ENCODE measurements at regions not wholly inside any gene's neighbourhood (a gene's known extent, or its start where the extent isn't known, plus 50 kb on each side); places are given as distances from the start of the nearest gene placed in this dataset.

DNA sequence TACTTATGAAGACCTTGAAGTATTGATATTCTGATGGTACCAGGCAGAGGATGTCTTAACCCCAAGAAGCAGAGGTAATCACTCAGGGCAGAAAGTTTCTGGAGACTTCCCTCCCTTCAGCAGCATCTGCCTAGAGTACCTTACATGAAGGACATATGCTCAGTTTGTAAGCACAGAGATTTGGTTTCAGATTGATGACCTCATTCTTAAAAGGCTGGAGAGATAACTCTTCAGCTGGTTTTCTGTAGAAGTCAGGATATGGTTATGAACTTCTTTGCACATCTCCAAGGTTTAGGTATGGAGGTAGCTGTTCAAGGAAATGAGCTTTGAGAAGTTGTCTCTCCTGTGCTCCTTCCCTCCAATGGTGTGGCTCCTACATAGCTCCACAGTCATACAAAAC lies 148.7 kb downstream of the HHIPL2 start:
- no peak overlapping the region for H3K4me3 ChIP-seq (ENCODE audit: low read depth in 1 of 2, low read length in 1 of 2)
- H3K9me3 ChIP-seq = no peaks in the 10 kb centered on the region
- no peaks in the 10 kb centered on the region for H3K36me3 ChIP-seq
- H3K27ac ChIP-seq = no peak overlapping the region
- TF ChIP-seq, protein P1, sequence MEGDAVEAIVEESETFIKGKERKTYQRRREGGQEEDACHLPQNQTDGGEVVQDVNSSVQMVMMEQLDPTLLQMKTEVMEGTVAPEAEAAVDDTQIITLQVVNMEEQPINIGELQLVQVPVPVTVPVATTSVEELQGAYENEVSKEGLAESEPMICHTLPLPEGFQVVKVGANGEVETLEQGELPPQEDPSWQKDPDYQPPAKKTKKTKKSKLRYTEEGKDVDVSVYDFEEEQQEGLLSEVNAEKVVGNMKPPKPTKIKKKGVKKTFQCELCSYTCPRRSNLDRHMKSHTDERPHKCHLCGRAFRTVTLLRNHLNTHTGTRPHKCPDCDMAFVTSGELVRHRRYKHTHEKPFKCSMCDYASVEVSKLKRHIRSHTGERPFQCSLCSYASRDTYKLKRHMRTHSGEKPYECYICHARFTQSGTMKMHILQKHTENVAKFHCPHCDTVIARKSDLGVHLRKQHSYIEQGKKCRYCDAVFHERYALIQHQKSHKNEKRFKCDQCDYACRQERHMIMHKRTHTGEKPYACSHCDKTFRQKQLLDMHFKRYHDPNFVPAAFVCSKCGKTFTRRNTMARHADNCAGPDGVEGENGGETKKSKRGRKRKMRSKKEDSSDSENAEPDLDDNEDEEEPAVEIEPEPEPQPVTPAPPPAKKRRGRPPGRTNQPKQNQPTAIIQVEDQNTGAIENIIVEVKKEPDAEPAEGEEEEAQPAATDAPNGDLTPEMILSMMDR (IDR thresholded peaks at IDR 0.05) = no peak
- no peaks in the 10 kb centered on the region for H3K4me1 ChIP-seq (ENCODE audit: control insufficient read depth in 1 of 2, insufficient read depth in 1 of 2, low read depth in 1 of 2, low read length in 1 of 2)
- H3K27me3 ChIP-seq = no peaks in the 10 kb centered on the region

DNA sequence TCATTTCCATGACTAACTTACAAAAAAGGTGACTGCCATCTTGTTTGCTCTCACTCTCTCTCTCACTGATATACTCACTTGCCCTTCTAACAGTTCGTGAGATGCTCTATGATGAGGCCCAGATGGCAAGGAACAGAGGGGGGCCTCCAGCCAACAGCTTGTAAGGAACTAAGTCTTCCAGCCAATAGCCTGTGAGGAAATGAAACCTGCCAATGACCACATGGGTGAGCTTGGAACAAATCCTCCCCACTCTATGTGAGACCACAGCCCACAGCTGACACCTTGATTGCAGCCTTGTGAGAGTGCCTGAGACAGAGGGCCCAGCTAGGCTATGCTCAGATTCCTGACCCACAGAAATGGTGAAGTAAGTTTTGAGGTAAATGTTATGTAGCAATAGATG lies 153.7 kb downstream of the HHIPL2 start:
- Histone ChIP-seq H3K36me3 (no peaks in the 10 kb centered on the region), H3K9me3 (no peaks in the 10 kb centered on the region), H3K27me3 (no peaks in the 10 kb centered on the region), H3K4me1 (ENCODE audit: control insufficient read depth in 1 of 2, insufficient read depth in 1 of 2, low read depth in 1 of 2, low read length in 1 of 2) (no peaks in the 10 kb centered on the region), H3K4me3 (ENCODE audit: low read depth in 1 of 2, low read length in 1 of 2) (no peak overlapping the region), H3K27ac (no peak overlapping the region)
- TF ChIP-seq, protein P1 (IDR thresholded peaks at IDR 0.05) = no peak

DNA sequence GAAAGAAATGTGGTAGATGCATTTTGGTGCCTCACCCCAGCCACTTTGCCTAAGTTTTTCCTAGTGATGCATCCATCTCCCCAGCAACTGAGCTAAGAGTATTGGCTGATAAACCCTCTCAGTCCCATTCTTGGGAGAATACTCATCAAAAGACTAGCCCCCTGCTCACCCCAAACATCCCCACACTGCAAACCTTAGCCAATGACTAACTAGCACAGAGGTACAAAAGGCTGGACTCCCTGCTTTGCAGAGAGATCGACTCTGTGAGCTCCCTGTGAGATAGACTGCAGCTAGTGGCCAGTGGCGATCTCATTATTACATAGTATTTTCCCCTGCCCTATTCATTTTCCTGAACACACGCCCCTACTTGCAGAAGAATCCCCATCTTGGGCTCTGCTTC lies 155.3 kb downstream of the HHIPL2 start:
- H3K4me1 ChIP-seq (ENCODE audit: control insufficient read depth in 1 of 2, insufficient read depth in 1 of 2, low read depth in 1 of 2, low read length in 1 of 2) = no peaks in the 10 kb centered on the region
- TF ChIP-seq, protein P1 (IDR thresholded peaks at IDR 0.05) = no peak

DNA sequence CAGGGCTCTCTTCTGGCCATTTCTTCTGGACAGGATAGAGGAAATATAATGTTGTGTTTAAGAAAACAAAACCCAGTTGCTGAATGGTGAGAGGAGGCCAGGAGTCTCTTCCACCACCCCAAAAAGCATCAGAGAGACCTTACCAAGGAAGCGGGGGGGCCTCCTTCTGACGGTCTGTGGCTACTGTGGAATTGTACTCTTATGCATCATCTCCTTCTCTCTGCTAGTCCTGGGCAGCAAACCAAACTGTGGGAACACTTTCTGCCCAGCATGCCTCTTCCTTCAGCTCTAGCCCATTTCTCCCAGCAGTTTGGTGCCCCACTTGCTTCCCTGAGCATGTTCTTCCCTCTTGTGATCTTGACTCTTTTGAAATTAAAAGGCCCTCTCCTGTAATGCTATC lies 157.7 kb downstream of the HHIPL2 start:
- Histone ChIP-seq H3K4me1 (ENCODE audit: control insufficient read depth in 1 of 2, insufficient read depth in 1 of 2, low read depth in 1 of 2, low read length in 1 of 2) (no peaks in the 10 kb centered on the region), H3K27ac (no peak overlapping the region)
- TF ChIP-seq, protein P1 (IDR thresholded peaks at IDR 0.05) = no peak

More for the DNA sequence above, 155.3 kb downstream of the HHIPL2 start:
- no peak overlapping the region for H3K4me3 ChIP-seq (ENCODE audit: low read depth in 1 of 2, low read length in 1 of 2)
- H3K9me3 ChIP-seq = no peaks in the 10 kb centered on the region
- no peaks in the 10 kb centered on the region for H3K36me3 ChIP-seq
- no peaks in the 10 kb centered on the region for H3K27me3 ChIP-seq
- no peak overlapping the region for H3K27ac ChIP-seq

DNA sequence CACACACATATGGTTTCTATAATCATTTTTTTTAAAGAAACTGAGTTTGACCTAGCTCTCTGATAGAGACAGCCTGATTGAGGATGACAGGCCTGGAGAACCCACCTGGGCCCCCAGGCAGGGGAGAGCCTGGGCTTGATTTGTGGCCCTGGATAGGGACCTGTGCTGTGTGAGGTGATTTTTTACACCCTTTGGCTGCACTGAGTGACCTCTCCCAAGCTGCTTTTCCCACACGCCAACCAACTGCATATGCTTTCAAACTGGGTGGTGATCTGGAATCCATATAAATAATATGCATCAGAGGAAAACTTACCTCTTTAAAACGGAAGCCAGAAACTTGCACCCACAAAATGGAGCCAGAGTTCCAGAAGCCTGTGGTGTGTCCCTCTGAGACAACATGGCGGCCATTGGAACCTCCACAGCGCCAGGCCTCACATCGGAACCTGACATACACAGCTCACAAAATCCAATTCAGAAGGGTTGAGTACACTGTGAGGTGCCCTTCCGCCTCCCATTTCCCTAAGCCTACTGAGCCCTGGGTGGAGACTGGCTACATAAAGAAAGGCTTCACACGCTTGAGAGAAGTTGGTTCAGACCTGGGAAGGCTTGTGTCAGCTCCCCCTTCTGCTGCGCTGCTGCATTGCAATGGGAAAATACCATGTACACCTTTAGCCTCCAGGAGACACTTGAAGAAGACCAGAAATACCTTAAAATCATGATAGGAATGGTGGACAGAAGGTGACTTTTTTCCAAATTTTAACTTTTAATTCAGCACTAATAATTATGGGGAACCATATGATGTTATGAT lies 160.7 kb downstream of the HHIPL2 start:
- TF ChIP-seq, protein P1 (IDR thresholded peaks at IDR 0.05) = no peak
- H3K27ac ChIP-seq = no peak overlapping the region

More for the DNA sequence above, 157.7 kb downstream of the HHIPL2 start:
- Histone ChIP-seq H3K4me3 (ENCODE audit: low read depth in 1 of 2, low read length in 1 of 2) (no peak overlapping the region), H3K36me3 (no peaks in the 10 kb centered on the region), H3K27me3 (no peaks in the 10 kb centered on the region), H3K9me3 (no peaks in the 10 kb centered on the region)

More for the DNA sequence above, 160.7 kb downstream of the HHIPL2 start:
- H3K27me3 ChIP-seq = no peaks in the 10 kb centered on the region
- H3K36me3 ChIP-seq = no peaks in the 10 kb centered on the region
- no peaks in the 10 kb centered on the region for H3K4me1 ChIP-seq (ENCODE audit: control insufficient read depth in 1 of 2, insufficient read depth in 1 of 2, low read depth in 1 of 2, low read length in 1 of 2)
- no peaks in the 10 kb centered on the region for H3K9me3 ChIP-seq
- H3K4me3 ChIP-seq (ENCODE audit: low read depth in 1 of 2, low read length in 1 of 2) = no peak overlapping the region

Data from neutrophil (primary cell).